ENCODE measurements at regions not wholly inside any gene's neighbourhood (a gene's known extent, or its start where the extent isn't known, plus 50 kb on each side); places are given as distances from the start of the nearest gene placed in this dataset.

DNA sequence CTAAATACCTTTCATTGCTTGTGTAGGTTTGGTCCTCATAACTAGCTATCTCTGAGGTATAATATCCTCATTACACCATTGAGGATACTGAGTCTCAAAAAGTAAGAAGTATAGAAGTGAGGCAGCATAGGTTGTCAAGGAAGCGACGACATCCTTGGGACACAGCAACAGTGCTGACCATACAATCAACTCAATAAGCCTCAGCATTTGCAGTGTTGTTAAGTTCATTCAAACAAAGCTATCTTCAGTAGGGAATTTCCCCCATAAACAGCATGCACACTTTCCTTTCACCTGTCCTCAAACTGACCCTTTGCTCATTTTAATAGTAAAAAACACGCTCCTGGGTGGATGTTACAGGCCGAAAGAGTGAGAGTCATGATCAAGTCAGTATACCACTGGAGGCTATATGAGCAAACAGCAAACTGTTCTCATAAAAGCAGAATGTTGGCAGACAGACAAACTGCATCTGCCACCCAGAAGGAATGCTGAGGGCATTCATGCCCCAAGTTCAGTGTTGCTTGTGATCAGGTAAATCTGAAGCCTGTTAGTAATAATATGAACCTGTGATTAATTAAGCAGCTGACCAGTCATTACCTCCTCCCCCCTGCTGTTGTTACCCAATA is 756.2 kb upstream of the TENM4 start:
- no peak for TF ChIP-seq CTCF (IDR thresholded peaks at IDR 0.05)
- no peak overlapping the region for H3K27ac ChIP-seq
- no peak for DNase-seq (ENCODE audit: low spot score)
- no peak overlapping the region for H3K4me3 ChIP-seq

DNA sequence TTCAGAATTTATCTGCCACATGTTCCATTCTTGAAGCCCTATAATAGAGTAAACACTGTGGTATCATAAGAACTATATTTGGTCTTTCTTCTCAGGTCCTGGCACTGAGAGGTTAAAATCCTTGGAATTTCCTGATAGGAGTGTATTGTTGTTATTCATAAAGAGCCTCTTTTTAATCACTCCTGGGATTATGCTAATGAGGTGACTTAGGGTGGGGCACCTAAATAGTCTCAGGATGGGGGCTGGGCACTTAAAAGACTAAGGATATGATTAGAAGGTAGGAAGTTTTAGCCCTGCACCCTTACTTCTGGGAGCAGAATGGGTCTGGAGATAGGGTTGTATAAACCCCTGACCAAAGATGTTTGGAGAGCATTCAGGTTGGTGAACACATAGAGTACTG is 755.2 kb upstream of the TENM4 start:
- no peak for DNase-seq (ENCODE audit: low spot score)
- TF ChIP-seq CTCF (IDR thresholded peaks at IDR 0.05) = no peak
- Histone ChIP-seq H3K27ac (no peak overlapping the region), H3K4me3 (no peak overlapping the region)

GRCh38 chr11:80194625-80195024 is 753.8 kb upstream of the TENM4 start:
- TF ChIP-seq CTCF (IDR thresholded peaks at IDR 0.05) = no peak

DNA sequence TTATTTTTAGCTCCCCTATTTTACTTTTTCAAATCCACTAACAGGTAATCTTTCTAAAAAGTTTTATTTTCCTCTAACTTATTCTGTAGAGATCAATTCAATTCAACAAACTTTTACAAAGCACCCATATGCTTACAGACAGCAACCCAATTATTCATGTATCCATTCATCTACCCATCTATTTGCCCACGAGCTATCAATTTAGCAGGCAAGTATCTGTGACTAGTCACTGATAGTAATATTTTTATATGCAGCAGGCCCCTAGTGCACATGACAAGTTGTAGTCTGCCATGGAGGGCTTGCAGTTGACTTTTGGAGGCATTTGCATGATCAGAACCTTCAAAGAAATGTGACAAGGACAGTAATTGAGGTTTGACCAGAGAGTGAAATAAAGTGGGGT is 753.2 kb upstream of the TENM4 start:
- no peak for TF ChIP-seq CTCF (IDR thresholded peaks at IDR 0.05)
- no peak for DNase-seq (ENCODE audit: low spot score)
- Histone ChIP-seq H3K4me3 (no peak overlapping the region), H3K27ac (no peak overlapping the region)

More at GRCh38 chr11:80194625-80195024, 753.8 kb upstream of the TENM4 start:
- DNase-seq (ENCODE audit: low spot score) = no peak
- no peak overlapping the region for H3K27ac ChIP-seq
- no peak overlapping the region for H3K4me3 ChIP-seq

DNA sequence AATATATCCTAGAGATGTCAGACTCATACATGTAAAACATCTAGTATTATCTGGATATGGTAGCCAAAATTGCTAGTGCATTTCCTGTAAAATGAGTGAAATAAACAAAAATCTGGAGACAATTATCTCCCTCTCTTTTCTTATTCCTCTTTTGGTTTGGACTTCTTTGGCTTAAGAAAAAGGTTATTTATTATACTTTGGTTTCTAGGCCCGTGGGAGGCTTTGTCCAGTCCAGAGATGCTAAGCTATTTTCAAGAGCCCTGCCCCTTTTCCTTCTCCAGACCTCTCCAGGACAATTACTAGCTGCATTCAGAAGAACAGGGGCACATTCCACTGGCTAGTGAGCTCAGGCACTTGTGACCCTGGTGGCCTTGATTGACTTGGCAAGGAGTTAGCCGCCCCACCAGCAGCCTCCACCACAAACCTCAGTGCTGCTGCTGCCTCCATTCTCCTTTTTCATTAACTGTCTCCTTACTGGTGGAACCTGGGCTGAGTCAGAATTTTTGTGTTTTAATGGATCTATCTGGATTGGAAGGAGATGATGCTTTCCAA is 747.3 kb upstream of the TENM4 start:
- no peak overlapping the region for H3K27ac ChIP-seq
- TF ChIP-seq CTCF (IDR thresholded peaks at IDR 0.05) = no peak
- H3K4me3 ChIP-seq = no peak overlapping the region
- DNase-seq (ENCODE audit: low spot score) = no peak

- TF ChIP-seq CTCF (IDR thresholded peaks at IDR 0.05) = no peak
- H3K4me3 ChIP-seq = no peak overlapping the region
- DNase-seq (ENCODE audit: low spot score) = no peak
- no peak overlapping the region for H3K27ac ChIP-seq
Observed at GRCh38 chr11:80186692-80187091, 745.9 kb upstream of the TENM4 start.

DNA sequence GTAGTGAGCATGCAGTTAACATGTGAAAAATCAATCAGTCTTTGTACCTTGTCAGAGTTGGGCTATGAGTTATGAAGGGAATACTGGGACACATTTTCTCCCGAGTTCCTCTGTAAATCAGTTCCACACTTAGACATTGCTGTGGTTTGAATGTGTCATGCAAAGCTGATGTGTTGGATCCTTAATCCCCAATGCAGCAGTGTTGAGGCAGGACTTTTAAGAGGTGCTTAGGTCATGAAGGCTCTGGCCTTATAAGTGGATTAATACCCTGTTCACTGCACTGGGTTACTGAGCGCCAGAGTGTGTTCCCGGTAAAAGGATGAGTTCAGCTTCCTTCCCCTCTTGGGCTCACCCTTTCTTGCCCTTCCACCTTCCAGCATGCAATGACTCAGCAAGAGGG is 742.1 kb upstream of the TENM4 start:
- Histone ChIP-seq H3K4me3 (no peak overlapping the region), H3K27ac (no peak overlapping the region)
- TF ChIP-seq CTCF (IDR thresholded peaks at IDR 0.05) = no peak
- no peak for DNase-seq (ENCODE audit: low spot score)

Measured in coronary artery (tissue), 2 donors.